Heart left ventricle (tissue), 13 donors: ENCODE measurements at regions not wholly inside any gene's neighbourhood (a gene's known extent, or its start where the extent isn't known, plus 50 kb on each side); places are given as distances from the start of the nearest gene placed in this dataset.

Experiments
- POLR2A ChIP-seq, 2 donors: fragments of 450-650 bp; IDR thresholded peaks; one replicate each; pipeline ENCODE4 v1.6.1; 2017; ENCODE audit warnings: antibody characterized with exemption in 2 of 2, mild to moderate bottlenecking in 2 of 2, moderate library complexity in 2 of 2
- TF ChIP-seq, protein P1 (sequence below), 12 donors: fragments of 200-600 bp; sonication (generic) in 4 of 12; IDR thresholded peaks; one replicate each; pipeline versions ENCODE4 v1.5.0 to v1.8.0; 2018 to 2022; ENCODE audit warnings: antibody characterized with exemption in 12 of 12, mild to moderate bottlenecking in 5 of 12
- donor health status: ischemic (EF 13 %, LVEDD 7.1; RV severe dilation, severe dysfunction).
- donor health status: DM: no; HTN: yes; CAD: no.
- donor health status: DM: no; HTN: no; CAD: no.
- donor health status: ischemic (EF 25% LVEDD 6.9; RV normal size, moderate dysfunction).
- donor health status: ischemic (EF 25% LVEDD 5.7; RV mildly dilated, moderate dysfunction).
- donor health status: ischemic (EF 35%, LVEDD 5.7; RV mildly dilated, moderate dysfunction).
- donor health status: nonischemic (EF 11% LVEDD 7.7; RV severe dilation, severe dysfunction).
- donor health status: DM: yes; HTN: yes; CAD: no.
- donor health status: PGD.
- donor health status: ischemic (EF 29% LVEDD 5.4; RV normal size, mild dysfunction).
- donor health status: nonischemic (EF 23%, LVEDD 6.1; RV moderate dilation, normal function).

DNA sequence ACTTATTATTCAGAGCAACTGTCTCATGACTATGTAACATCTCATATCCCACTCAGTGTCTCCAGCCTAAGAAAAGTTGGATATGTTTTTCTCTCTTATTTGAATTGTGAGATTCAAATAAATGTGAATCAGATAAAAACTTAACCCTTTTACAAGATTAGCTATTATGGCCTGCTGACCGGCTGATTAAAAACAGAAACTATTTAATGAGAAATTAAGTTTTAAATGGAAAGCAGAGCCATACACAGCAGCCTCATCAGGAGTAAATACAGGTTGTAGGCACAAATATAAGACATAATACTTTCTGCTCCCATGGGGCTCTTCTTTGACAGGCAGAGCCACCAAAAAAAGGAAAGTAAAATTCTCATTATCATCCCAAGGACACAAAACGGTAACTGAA is 307.0 kb upstream of the PRMT6 start:
- TF ChIP-seq, protein P1, sequence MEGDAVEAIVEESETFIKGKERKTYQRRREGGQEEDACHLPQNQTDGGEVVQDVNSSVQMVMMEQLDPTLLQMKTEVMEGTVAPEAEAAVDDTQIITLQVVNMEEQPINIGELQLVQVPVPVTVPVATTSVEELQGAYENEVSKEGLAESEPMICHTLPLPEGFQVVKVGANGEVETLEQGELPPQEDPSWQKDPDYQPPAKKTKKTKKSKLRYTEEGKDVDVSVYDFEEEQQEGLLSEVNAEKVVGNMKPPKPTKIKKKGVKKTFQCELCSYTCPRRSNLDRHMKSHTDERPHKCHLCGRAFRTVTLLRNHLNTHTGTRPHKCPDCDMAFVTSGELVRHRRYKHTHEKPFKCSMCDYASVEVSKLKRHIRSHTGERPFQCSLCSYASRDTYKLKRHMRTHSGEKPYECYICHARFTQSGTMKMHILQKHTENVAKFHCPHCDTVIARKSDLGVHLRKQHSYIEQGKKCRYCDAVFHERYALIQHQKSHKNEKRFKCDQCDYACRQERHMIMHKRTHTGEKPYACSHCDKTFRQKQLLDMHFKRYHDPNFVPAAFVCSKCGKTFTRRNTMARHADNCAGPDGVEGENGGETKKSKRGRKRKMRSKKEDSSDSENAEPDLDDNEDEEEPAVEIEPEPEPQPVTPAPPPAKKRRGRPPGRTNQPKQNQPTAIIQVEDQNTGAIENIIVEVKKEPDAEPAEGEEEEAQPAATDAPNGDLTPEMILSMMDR (IDR thresholded peaks at IDR 0.05): no peak
- TF ChIP-seq POLR2A (IDR thresholded peaks at IDR 0.05): no peak
